NCI-H2029 treated with DMSO at 0.1 percent for 48 hours (cell line): ENCODE measurements at regions not wholly inside any gene's neighbourhood (a gene's known extent, or its start where the extent isn't known, plus 50 kb on each side); places are given as distances from the start of the nearest gene placed in this dataset.

Experiments used
- DNase-seq: peaks from one replicate; lab custom pipeline; 2025; lab: John Stamatoyannopoulos, UW

- no peak for DNase-seq
Measured at GRCh38 chr18:26741758-26742157, 123.7 kb downstream of the AQP4 start.

GRCh38 chr18:26741048-26741447 lies 124.5 kb downstream of the AQP4 start:
- DNase-seq: no peak

- no peak for DNase-seq
Measured at GRCh38 chr18:26740396-26740795, 125.1 kb downstream of the AQP4 start.

DNA sequence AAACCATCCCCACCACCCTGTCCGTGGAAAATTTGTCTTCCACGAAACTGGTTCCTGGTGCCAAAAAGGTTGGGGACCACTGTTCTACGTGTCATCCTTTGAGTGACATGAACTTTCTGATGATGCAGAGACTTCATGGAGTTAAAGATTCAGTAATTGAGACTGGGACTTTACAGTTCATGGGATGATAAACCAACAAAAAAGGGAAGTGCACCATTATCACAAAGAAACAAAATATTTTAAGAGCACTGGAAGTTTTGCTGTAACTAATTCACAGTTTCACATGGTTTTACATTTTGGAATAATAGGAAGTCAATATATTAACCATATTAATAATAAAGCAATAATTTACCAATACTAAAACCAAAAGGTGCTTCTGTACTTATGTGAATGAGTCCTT lies 126.8 kb downstream of the AQP4 start:
- no peak for DNase-seq

- DNase-seq: no peak
Measured at GRCh38 chr18:26736301-26736700, 129.2 kb downstream of the AQP4 start.

DNA sequence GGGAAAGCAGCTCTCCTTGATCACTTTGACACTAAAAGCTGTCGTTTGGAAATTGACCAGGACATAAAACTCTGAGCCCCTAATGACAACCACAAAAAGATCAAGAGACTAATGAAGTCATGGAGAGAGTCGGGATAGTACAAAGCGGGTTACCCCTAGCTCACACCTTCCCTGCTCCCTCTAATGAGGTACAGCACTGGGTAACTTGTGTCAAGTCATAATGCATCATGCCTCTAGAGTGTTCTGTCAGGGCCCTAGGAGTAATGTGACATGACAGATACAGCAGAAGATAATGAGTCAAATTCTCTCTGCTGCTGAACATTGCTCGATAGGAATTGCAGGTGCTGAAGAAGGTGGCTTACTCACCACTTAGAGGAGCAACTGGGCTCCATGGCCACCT lies 130.7 kb downstream of the AQP4 start:
- no peak for DNase-seq

DNA sequence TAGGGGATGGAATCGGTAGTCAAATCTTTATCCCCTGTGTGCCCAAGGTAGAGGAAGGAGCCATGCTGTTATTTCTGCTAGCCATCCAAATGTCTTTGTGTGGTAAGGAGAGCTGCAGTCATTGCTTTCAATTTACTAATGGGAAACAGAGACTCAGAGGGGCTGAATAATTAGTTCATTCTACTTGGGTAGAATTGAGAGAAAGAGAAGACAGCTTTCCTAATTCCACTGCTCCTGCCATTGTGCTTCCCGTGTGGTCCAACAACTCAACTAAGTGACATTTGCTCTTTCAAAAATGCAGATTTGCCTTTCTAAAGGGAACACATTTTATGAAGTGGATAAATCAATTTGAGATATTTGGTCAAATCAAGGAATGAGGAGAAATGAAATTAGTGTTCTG lies 136.1 kb downstream of the AQP4 start:
- no peak for DNase-seq

- DNase-seq: no peak
Measured at GRCh38 chr18:26729008-26729407, 136.5 kb downstream of the AQP4 start.

GRCh38 chr18:26723981-26724380 lies 141.5 kb downstream of the AQP4 start:
- no peak for DNase-seq

- DNase-seq: no peak
Measured at GRCh38 chr18:26722565-26722931, 143.0 kb downstream of the AQP4 start.

- DNase-seq: no peak
Measured at GRCh38 chr18:26721854-26722564, 143.5 kb downstream of the AQP4 start.

DNA sequence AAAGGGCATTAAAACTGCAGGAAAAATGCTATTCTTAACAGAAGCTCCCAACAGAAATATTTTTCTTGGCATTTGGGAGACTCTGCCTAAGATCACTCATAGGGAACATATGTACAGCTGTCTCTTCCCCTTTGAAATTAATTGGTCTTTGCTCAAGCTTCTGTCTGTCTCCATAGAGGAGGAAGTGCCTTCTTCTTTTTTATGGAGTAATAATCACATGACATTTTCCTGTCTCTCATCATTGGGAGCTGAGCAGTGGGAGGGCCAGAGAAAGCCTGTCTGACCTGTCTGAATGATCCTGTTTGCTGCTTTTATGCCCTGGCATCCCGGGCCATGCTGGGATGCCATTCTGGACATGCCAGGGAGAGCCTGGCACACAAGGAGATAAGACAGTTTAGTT lies 145.6 kb downstream of the AQP4 start:
- peak; percentile 26 for DNase-seq

DNA sequence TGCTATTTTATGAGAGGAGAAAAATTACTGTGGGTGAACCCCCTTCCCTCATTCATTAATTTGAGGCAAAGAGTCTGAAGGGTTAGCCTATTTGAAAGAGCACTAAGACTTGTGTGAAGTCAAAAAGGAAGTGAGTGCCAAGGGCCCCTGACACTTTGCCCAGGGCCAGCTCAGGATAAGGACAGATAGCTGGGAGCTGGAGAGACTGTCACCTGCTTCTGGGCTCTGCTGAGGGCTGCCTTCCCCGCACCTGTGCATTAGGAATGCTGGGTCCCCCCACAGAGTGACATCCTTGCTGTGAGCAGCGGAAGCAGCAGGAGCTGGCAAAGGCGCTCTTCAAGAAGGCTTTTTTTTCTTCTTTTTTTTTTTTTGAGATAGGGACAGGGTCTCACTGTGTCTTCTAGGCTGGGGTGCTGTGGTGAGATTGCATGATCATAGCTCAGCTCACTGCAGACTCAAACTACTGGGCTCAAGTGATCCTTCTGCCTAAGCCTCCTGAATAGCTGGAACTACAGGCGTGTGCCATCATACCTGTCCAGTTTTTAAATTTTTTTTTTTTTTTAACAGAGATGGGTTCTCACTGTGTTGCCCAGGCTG lies 148.3 kb downstream of the AQP4 start:
- DNase-seq: no peak

DNA sequence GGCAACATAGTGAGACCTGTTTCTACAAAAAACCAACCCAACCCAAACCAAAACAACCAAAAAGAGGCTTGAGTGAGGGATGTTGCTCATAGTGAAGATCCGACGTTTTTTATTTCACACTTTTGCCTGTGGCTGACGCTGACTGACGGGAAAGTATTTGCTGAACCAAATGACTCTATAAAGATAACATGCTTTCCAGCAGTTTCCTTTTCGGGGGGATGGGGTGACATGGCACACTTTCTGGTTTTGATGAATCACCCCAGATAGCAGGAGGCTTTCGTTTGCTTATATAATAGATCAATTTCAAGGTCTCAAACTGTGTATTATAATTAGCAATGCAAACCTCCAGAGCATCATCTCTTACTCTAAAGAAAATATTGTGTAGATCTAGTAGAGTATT lies 150.8 kb downstream of the AQP4 start:
- no peak for DNase-seq

- DNase-seq: no peak
Measured at GRCh38 chr18:26711756-26712155, 153.8 kb downstream of the AQP4 start.

DNA sequence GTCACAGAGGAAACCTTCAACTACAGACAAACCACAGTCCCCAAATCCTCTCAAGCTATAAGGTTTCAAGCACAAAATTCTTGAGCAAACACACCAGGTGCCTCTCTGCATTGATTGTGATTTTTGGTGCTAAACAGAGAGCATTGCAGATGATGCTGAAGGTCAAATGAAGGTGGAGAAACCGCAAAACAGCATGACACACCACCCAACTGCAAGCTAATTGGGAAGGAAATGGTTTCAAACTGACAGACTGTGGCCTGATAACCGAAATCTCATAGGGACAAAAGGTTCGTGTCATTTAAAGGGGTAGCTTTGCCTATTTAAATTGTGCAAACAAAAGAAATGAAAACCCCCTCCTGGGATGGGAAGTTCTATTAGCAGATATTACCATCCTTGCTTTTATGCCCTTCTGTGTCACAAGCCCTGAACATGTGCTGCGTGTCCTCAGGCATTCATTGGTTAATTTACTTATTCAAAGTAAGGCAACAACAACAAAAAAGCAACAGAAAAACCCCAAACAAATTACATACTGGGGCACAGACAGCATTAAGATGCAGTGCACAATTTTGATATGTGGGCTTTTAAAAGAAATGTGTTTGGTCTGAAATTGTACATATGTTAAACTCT lies 154.9 kb downstream of the AQP4 start:
- no peak for DNase-seq

- DNase-seq: no peak
Measured at GRCh38 chr18:26709897-26710296, 155.6 kb downstream of the AQP4 start.

- DNase-seq: no peak
Measured at GRCh38 chr18:26708806-26709716, 156.4 kb downstream of the AQP4 start.

GRCh38 chr18:26706911-26707351 lies 158.6 kb downstream of the AQP4 start:
- DNase-seq: no peak

DNA sequence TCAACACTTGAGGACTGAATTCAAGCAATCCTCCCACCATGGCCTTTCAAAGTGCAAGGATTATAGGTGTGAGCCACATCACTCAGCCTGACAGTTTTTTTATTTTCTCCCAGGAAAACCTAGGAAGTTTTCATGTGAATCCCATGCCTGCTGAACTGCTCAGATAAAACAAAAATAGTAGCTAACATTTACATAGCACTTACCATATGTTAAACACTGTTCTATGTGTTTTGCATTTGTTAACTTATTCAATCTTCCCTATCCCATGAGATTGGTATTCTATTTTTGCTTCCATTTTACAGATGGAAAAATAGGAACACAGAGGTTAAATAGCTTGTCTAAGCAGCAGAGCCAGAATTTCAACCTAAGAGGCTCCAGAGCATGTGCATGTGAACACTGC lies 157.4 kb upstream of the KCTD1 start:
- no peak for DNase-seq

GRCh38 chr18:26703170-26703930 lies 155.0 kb upstream of the KCTD1 start:
- DNase-seq: no peak

DNA sequence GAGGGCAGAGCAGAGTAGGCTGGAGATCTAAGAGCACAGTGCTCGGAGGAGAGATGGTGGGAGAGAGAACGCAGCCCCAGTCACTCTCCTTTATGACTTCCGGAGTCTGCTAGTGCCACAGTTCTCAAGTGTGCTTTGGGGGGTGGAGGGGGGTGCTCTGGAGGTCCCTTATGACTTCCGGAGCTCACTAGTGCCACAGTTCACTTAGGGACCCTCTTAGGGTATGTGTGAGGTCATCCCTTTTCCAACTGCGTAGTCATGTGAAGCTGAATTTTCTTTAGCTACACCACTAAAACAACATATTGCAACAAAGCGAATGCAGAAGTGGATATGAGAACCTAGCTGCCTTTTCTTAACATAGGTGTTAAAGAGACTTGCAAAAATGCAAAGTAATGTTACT lies 153.7 kb upstream of the KCTD1 start:
- no peak for DNase-seq
